NCI-H1092 (cell line): ENCODE measurements at regions not wholly inside any gene's neighbourhood (a gene's known extent, or its start where the extent isn't known, plus 50 kb on each side); places are given as distances from the start of the nearest gene placed in this dataset.

Source experiments
- DNase-seq: peaks from one replicate; lab custom pipeline; 2025; lab: John Stamatoyannopoulos, UW

- DNase-seq = no peak
Measured at GRCh38 chr5:33210978-33211377, 229.8 kb upstream of the TARS1 start.

- no peak for DNase-seq
Measured at GRCh38 chr5:33212439-33212838, 228.3 kb upstream of the TARS1 start.

GRCh38 chr5:33212900-33213299 is 227.9 kb upstream of the TARS1 start:
- no peak for DNase-seq

GRCh38 chr5:33223563-33224284 is 217.0 kb upstream of the TARS1 start:
- DNase-seq = no peak

- no peak for DNase-seq
Measured at GRCh38 chr5:33224285-33224961, 216.3 kb upstream of the TARS1 start.

GRCh38 chr5:33227247-33227646 is 213.5 kb upstream of the TARS1 start:
- no peak for DNase-seq

- no peak for DNase-seq
Measured at GRCh38 chr5:33227746-33228145, 213.0 kb upstream of the TARS1 start.

- no peak for DNase-seq
Measured at GRCh38 chr5:33228149-33228548, 212.6 kb upstream of the TARS1 start.

GRCh38 chr5:33229216-33229615 is 211.5 kb upstream of the TARS1 start:
- DNase-seq = no peak

GRCh38 chr5:33230467-33231078 is 210.2 kb upstream of the TARS1 start:
- no peak for DNase-seq

- no peak for DNase-seq
Measured at GRCh38 chr5:33231214-33231710, 209.5 kb upstream of the TARS1 start.

- DNase-seq = no peak
Measured at GRCh38 chr5:33231935-33232334, 208.8 kb upstream of the TARS1 start.

- DNase-seq = peak; percentile 9
Measured at GRCh38 chr5:33232731-33233505, 207.8 kb upstream of the TARS1 start.

- no peak for DNase-seq
Measured at GRCh38 chr5:33235304-33235703, 205.5 kb upstream of the TARS1 start.

- no peak for DNase-seq
Measured at GRCh38 chr5:33235824-33236223, 204.9 kb upstream of the TARS1 start.

GRCh38 chr5:33237471-33237870 is 203.3 kb upstream of the TARS1 start:
- no peak for DNase-seq

- no peak for DNase-seq
Measured at GRCh38 chr5:33238826-33239695, 201.7 kb upstream of the TARS1 start.

GRCh38 chr5:33240558-33240957 is 200.2 kb upstream of the TARS1 start:
- DNase-seq = no peak

- no peak for DNase-seq
Measured at GRCh38 chr5:33241802-33242201, 199.0 kb upstream of the TARS1 start.

- no peak for DNase-seq
Measured at GRCh38 chr5:33242277-33242676, 198.5 kb upstream of the TARS1 start.

- DNase-seq = no peak
Measured at GRCh38 chr5:33244441-33245150, 196.2 kb upstream of the TARS1 start.
